Stimulated activated CD4-positive, alpha-beta T cell treated with anti-CD3 and anti-CD28 coated beads, Interleukin-1b, Interleukin-23, amount 100 ng/mL, for 4 hours (primary cell): ENCODE measurements at regions not wholly inside any gene's neighbourhood (a gene's known extent, or its start where the extent isn't known, plus 50 kb on each side); places are given as distances from the start of the nearest gene placed in this dataset.

Source experiments
- DNase-seq, 2 donors: peaks; one replicate each; pipeline ENCODE4 v3.0.0-alpha.2; 2020; ENCODE audit warnings: low read depth in 2 of 2

DNA sequence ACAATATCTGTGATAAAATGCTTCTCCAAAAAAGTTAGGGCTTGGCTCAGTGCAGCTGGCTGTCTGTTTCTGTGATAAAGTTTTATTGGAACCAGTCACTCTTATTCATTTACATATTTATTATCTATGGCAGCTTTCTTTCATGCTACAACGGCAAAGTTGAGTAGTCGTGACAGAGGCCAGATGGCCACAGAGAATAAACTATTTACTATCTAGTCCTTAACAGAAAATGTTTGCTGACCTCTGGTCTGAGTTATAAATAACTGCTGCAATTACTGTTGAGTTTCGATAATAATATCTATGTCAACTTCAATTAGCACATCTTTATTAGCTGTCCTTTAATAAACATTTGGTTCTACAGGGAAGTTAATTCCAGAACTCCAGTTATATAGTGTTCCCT is 180.2 kb upstream of the RUNX1 start:
- no peak for DNase-seq

DNA sequence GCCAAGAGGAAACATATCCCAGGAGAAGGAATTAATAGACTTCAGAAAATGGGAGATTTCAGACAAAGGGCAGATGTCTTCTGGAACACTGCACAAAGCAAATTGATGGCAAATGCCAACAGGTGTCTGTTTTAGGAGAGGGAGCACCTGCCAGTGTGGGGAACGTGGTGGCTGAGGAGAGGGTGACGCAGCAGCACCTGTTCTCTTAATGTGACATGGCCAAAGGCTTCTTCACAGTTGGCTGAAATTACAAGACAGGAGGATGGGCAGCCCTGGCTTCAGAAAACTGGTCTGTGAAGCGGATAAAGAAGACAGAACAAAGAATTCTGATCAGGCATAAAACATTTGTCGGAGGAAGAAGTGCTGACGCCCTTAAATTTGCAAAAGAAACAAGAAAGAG is 178.7 kb upstream of the RUNX1 start:
- DNase-seq: no peak

- DNase-seq: peak in 1 of 2 donors; percentile 32
Measured at GRCh38 chr21:35226968-35227744, 178.1 kb upstream of the RUNX1 start.

- no peak for DNase-seq
Measured at GRCh38 chr21:35226328-35226727, 177.2 kb upstream of the RUNX1 start.

- DNase-seq: no peak
Measured at GRCh38 chr21:35225573-35225972, 176.5 kb upstream of the RUNX1 start.

DNA sequence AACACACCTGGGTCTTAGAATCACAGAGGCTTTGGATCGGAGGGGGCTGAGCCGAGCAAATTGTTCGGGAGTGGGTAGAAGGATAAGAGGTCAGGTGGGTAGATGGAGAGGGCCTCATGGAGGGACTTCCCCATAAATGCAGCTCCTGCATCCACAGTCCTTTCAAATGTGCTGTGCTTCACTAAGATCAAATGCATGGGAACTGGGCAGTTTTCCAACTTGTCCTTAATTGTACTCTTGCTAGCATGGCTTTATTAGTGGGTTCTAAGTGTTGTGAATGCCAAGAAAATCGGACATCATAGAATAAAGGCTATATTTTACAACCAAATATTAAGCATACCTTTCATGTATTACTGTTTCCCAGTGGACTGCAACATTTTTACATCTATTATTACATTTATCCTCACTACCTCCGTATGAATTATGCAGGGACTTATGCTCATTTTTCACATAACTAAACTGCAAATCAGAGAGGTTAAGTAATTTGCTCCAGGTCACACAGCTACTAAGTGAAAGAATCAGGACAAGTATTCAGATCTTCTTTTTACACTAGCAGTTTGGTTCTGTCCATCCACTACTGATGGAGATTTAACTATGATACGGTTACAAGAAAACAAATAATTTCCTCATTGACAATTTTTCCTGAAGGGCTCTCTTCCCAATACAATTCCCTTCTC is 174.5 kb upstream of the RUNX1 start:
- DNase-seq: no peak

DNA sequence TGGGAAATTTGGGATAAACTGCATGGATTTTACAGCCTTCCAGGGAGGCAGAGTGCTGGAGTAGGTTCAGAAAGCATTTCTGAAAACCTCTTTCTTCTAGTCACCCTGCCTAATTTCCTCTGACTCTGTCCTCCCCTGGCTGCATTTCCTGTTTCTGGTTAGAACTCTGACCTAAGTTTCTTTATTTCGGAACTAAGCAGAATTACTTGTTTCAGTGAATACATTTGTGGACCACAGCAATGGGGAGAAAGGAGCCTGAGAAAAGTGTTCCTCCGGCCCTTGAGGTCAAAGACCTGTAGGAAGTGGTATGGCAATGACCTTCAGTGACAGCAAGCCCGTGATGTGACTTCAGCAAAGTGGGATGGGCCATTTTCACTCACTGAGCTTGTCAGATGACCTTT is 173.4 kb upstream of the RUNX1 start:
- DNase-seq: no peak

- no peak for DNase-seq
Measured at GRCh38 chr21:35222021-35222420, 172.9 kb upstream of the RUNX1 start.

GRCh38 chr21:35220301-35220700 is 171.2 kb upstream of the RUNX1 start:
- no peak for DNase-seq

DNA sequence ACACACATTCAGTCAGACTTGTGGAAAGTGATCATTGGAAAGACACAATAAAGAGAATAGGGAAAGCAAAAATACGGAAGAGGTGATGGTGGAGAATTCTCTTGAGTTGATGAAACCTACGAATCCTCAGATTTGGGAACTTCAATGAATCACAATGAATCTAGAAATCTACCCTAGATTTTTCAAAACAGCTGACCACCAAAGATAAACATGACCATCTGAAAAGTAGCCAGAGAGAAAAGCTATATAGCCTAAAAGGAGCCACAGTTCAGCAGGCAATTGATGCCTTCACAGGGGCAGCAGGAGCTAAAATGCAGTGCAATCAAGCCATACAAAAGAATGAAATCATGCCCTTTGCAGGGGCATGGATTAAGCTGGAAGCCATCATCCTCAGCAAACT is 170.6 kb upstream of the RUNX1 start:
- DNase-seq: no peak

DNA sequence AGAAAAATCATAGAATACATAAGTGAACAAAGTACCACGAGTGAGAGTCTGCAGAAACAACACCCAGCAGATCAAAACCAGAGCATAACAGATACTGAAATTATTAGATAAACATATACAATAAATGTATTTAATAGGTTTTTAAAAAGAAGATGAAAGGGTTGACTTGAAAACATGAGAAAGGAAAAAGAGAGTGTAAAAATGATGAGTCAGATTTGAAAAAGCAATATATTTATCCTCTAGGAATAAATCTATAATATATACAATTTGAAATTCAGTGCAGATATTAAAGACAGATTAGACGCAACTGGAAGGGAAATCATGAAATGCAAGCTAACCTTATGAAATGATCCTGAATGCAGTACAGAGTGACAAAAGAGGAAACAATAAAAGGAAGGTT is 170.2 kb upstream of the RUNX1 start:
- DNase-seq: no peak

- no peak for DNase-seq
Measured at GRCh38 chr21:35217504-35218060, 168.5 kb upstream of the RUNX1 start.

- DNase-seq: no peak
Measured at GRCh38 chr21:35216996-35217395, 167.9 kb upstream of the RUNX1 start.

GRCh38 chr21:35215870-35216269 is 166.8 kb upstream of the RUNX1 start:
- no peak for DNase-seq

- no peak for DNase-seq
Measured at GRCh38 chr21:35212393-35213127, 163.5 kb upstream of the RUNX1 start.

DNA sequence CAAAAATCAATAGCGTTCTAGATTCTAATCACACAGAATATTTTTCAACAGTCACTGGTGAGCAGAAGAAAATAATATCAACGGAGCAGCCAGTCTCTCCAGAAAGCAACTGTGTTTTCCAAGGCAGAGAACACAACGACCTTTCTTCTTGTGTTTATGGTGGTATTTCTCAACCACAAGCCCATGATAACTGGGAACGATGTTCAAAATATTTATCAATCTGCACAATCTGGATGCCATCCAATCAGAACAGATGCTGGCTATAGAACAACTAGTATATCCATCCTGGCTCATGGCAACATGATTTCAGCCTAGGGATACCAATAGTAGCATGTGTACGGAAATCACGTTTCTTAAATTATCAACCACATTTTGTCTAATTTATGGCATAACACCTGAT is 162.7 kb upstream of the RUNX1 start:
- no peak for DNase-seq

GRCh38 chr21:35210093-35210492 is 161.0 kb upstream of the RUNX1 start:
- no peak for DNase-seq

DNA sequence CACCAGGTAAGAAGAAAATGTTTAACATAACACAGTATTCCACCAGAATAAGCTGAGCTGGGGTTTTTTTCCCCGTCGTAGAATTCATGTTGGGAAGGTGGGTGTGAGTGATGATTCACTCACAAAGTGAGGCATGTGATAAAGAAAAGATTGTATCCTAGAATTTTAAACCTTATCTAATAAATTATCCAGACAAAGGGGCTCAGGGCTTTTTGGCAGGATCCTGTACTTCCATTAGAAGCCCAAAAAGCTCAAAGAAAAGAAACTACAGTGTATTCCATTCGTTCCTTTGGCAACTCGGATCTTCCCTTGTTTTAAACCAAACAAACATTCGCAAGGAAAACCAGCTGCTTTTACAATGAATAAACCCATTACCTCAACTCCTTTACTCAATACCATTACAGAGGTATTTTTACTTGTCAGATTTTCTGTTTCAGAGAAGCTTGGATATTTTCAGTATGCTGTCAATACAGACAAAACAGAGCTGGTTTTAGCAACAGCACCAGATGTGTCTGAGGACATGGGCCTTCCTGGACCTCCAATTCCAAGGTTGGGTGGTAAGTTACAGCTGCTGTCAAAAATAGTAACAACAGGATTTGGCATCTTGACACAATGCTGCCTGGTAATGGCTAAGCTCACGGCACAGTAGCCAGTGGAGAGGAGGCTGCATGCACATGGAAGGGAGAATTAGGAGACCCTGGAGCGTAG is 159.9 kb upstream of the RUNX1 start:
- no peak for DNase-seq

DNA sequence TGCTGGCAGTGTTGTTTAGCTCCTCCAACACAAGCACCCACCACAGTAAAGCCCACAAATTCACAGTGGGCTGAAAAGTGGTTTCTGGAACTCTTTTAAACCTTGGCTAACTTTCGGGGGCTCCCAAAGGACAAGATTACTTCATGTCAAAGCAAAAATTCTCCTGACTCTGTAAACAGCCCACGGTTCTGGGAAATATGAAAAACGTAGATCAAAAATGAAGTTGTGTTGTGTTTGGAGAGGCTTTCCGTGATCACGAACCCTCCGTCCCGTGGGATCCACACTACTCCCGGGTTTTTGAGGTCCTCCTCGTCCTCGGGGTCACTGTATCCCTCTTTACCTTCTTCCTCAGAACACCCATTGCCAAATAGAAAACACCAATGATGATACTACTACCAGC is 159.0 kb upstream of the RUNX1 start:
- no peak for DNase-seq

- DNase-seq: no peak
Measured at GRCh38 chr21:35207322-35207721, 158.2 kb upstream of the RUNX1 start.

DNA sequence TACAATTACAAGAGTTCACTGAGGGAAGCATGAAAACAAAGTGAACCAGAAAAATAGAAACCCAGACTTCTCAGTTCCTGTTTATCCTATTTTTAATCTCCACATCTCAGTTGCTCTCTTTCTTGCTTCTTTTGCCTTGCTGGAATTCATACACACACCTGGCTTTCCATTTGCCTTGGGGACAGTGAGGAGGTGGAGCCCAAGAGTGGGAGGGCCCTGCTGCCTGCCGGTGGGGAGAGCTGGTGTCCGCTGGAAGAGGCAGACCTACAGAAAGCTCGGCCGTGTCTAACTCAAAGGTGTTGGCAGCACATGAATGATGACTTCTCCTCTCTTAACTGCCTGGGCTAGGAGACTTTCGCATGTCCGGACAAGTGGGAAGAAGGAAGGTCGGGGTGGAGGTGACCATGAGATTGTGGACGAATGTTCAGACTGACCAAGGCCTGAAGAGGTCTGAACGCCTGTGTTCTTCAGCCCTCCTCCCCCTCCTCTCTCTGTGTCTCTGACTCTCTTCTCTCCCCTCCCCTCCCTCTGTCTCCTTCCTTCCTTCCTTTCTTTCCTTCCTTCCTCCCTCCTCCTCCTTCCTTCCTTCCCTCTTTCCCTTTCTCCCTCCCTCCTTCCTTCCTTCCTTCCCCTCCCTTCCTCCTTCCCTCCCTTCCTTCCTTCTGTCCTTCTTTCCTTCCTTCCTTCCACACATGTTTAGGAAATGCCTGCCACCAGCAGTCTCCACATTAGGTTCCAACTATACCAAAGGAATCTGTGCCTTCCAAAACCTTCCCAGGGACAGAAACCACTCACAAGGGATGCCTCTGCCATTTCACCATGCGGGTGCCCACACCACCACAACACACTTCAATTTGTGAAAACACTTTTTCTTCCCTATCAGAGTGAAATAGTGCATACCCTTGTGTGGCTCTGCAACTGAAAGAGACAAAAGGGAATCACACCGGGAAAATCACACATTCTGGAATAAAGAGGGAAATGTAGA is 157.3 kb upstream of the RUNX1 start:
- DNase-seq: no peak
